ENCODE measurements at regions not wholly inside any gene's neighbourhood (a gene's known extent, or its start where the extent isn't known, plus 50 kb on each side); places are given as distances from the start of the nearest gene placed in this dataset.

GRCh38 chr3:69472093-69472492 lies 86.2 kb upstream of the FRMD4B start:
- TF ChIP-seq CTCF (IDR thresholded peaks at IDR 0.05; ENCODE audit: borderline replicate concordance, extremely low read depth, low read length, poor library complexity, severe bottlenecking) = no peak
- TF ChIP-seq EZH2 (IDR thresholded peaks at IDR 0.05; ENCODE audit: borderline replicate concordance, low read depth, low read length, severe bottlenecking) = no peak

Data from DND-41 (cell line).